HG03354 (cell line): ENCODE measurements at regions not wholly inside any gene's neighbourhood (a gene's known extent, or its start where the extent isn't known, plus 50 kb on each side); places are given as distances from the start of the nearest gene placed in this dataset.
A peak's percentile ranks its signal among the peaks of the same experiment; 100 is the strongest.

ENCODE experiments used
- ATAC-seq: cut with Tn5 transposase; IDR thresholded peaks from one replicate; pipeline ENCODE4 v1.9.1; 2021; ENCODE audit warnings: mild to moderate bottlenecking; ENCODE audit not compliant: unreplicated experiment, poor library complexity, severe bottlenecking

- no peak for ATAC-seq
Observed at GRCh38 chr1:194300340-194300739, 1113.9 kb upstream of the B3GALT2 start.

GRCh38 chr1:194298007-194298598 lies 1111.7 kb upstream of the B3GALT2 start:
- no peak for ATAC-seq

GRCh38 chr1:194297094-194297493 lies 1110.7 kb upstream of the B3GALT2 start:
- ATAC-seq = no peak

GRCh38 chr1:194296201-194296600 lies 1109.8 kb upstream of the B3GALT2 start:
- no peak for ATAC-seq

GRCh38 chr1:194295685-194296084 lies 1109.3 kb upstream of the B3GALT2 start:
- peak; percentile 94 for ATAC-seq

- no peak for ATAC-seq
Observed at GRCh38 chr1:194293851-194294405, 1107.5 kb upstream of the B3GALT2 start.

- ATAC-seq = no peak
Observed at GRCh38 chr1:194292966-194293365, 1106.6 kb upstream of the B3GALT2 start.

- peak; percentile 96 for ATAC-seq
Observed at GRCh38 chr1:194289569-194290266, 1103.3 kb upstream of the B3GALT2 start.

- ATAC-seq = no peak
Observed at GRCh38 chr1:194288238-194288637, 1101.8 kb upstream of the B3GALT2 start.

- no peak for ATAC-seq
Observed at GRCh38 chr1:194281376-194281775, 1095.0 kb upstream of the B3GALT2 start.

- ATAC-seq = no peak
Observed at GRCh38 chr1:194280463-194280862, 1094.0 kb upstream of the B3GALT2 start.

- ATAC-seq = peak; percentile 56
Observed at GRCh38 chr1:194279975-194280374, 1093.6 kb upstream of the B3GALT2 start.

- peak; percentile 86 for ATAC-seq
Observed at GRCh38 chr1:194277927-194278326, 1091.5 kb upstream of the B3GALT2 start.

- ATAC-seq = no peak
Observed at GRCh38 chr1:194273660-194274059, 1087.2 kb upstream of the B3GALT2 start.

GRCh38 chr1:194268839-194269238 lies 1082.4 kb upstream of the B3GALT2 start:
- ATAC-seq = no peak

- ATAC-seq = no peak
Observed at GRCh38 chr1:194267021-194267420, 1080.6 kb upstream of the B3GALT2 start.

GRCh38 chr1:194256010-194256409 lies 1069.6 kb upstream of the B3GALT2 start:
- ATAC-seq = no peak

- no peak for ATAC-seq
Observed at GRCh38 chr1:194252199-194252598, 1065.8 kb upstream of the B3GALT2 start.

GRCh38 chr1:194241215-194241614 lies 1054.8 kb upstream of the B3GALT2 start:
- no peak for ATAC-seq

GRCh38 chr1:194233069-194233468 lies 1046.7 kb upstream of the B3GALT2 start:
- ATAC-seq = no peak
